ENCODE measurements at regions not wholly inside any gene's neighbourhood (a gene's known extent, or its start where the extent isn't known, plus 50 kb on each side); places are given as distances from the start of the nearest gene placed in this dataset.

DNA sequence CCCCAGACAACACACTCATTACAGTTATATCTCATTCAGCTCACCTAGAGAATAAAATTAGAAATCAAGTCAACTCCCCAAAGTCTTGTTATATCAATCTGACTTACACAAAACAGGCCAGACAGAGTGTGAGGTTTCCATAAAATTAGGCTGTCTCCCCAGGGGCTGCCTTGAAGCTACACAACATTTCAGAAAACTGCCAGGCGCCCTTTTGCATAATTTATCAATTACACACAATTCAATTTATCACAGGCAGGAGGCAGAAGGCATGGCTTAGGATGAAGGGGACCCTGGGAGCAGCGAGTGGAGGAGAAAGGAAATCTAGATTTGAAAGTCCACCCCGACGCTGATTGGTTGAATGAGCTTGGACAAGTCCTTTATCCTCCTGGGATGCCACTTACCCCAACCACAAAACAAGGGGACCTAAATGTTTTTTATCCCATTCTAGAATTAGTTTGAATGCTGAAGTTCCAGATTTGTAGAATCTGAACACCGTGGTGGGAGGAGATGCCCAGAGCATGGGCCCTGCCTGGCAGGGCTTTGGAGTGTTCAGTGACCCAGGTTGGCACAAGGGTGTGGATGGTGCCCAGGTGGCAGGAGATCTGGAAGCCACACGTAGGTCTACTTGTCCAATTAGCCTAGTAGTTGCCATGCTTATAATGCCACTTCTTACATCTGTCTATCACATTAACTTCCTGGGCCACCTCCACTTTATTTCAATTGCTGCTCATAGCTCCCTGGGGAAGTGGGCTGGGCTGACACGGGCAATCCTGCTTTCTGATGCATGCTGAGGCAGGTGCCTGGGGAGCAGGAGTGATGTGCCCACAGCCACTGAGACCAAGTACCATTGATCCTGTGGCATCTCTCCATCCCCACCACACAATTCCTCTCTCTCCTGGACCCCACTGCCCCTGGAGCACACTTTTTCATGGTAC, 119.8 kb upstream of the TLE3 start:
- TF ChIP-seq, protein P1, sequence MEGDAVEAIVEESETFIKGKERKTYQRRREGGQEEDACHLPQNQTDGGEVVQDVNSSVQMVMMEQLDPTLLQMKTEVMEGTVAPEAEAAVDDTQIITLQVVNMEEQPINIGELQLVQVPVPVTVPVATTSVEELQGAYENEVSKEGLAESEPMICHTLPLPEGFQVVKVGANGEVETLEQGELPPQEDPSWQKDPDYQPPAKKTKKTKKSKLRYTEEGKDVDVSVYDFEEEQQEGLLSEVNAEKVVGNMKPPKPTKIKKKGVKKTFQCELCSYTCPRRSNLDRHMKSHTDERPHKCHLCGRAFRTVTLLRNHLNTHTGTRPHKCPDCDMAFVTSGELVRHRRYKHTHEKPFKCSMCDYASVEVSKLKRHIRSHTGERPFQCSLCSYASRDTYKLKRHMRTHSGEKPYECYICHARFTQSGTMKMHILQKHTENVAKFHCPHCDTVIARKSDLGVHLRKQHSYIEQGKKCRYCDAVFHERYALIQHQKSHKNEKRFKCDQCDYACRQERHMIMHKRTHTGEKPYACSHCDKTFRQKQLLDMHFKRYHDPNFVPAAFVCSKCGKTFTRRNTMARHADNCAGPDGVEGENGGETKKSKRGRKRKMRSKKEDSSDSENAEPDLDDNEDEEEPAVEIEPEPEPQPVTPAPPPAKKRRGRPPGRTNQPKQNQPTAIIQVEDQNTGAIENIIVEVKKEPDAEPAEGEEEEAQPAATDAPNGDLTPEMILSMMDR (IDR thresholded peaks at IDR 0.05) = no peak
- TF ChIP-seq POLR2A (IDR thresholded peaks at IDR 0.05) = no peak
